ENCODE measurements at regions not wholly inside any gene's neighbourhood (a gene's known extent, or its start where the extent isn't known, plus 50 kb on each side); places are given as distances from the start of the nearest gene placed in this dataset.

DNA sequence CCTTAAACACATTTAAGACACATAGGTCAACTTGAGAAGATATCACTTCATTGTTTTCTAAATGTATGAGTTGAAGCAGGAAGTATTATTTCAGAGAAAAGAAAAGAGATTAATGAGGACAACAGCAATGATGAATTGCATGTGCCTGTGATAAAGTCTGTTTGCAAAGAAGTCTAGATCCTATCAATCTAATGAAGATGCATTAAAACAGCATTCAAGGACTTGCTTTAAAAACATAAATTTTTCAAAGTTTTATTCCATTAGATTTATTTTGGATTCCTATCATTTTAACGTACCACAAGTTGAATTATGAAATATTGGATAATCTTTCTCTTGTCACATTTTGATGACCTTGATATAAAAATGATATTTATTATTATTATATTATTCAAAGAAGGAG, 642.5 kb upstream of the CCDC54 start:
- POLR2A ChIA-PET, result no interaction called here
- CTCF ChIA-PET, result no interaction called here

DNA sequence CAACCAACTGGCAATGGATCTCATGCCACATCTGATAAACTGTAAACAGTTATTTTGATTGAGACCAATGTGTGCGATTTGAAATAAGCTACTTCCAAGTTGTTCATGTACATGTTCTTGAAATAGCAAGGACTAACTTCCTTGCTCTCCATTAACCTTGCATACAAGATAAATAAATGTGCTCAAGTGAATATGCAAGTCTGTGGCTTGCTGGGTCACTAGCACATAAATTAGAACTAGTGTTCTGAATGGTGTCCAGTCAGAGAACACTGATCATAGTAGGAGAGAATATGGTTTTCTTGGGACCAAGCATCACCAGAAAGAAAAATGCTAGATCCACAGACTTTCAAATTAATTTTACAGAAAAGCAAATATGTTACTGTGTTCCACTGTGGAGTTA, 640.0 kb upstream of the CCDC54 start:
- POLR2A ChIA-PET, result no interaction called here
- Histone ChIP-seq H3K9me3 (ENCODE audit: control insufficient read depth, insufficient read depth, low read length) (no peaks in the 10 kb centered on the region), H3K4me3 (ENCODE audit: low read depth, low read length) (no peak overlapping the region), H3K27ac (ENCODE audit: low read depth, low read length) (no peak overlapping the region), H3K27me3 (ENCODE audit: control insufficient read depth, insufficient read depth, low read length) (no peaks in the 10 kb centered on the region)
- no peak for DNase-seq (ENCODE audit: low read depth, low spot score)
- TF ChIP-seq CTCF (IDR thresholded peaks at IDR 0.05; ENCODE audit: low read depth, low read length), result no peak
- CTCF ChIA-PET, result no interaction called here

More for the DNA sequence above, 642.5 kb upstream of the CCDC54 start:
- H3K4me3 ChIP-seq (ENCODE audit: low read depth, low read length), result no peak overlapping the region
- no peak for TF ChIP-seq CTCF (IDR thresholded peaks at IDR 0.05; ENCODE audit: low read depth, low read length)
- DNase-seq (ENCODE audit: low read depth, low spot score), result no peak
- no peaks in the 10 kb centered on the region for H3K9me3 ChIP-seq (ENCODE audit: control insufficient read depth, insufficient read depth, low read length)
- H3K27ac ChIP-seq (ENCODE audit: low read depth, low read length), result no peak overlapping the region
- H3K27me3 ChIP-seq (ENCODE audit: control insufficient read depth, insufficient read depth, low read length), result no peaks in the 10 kb centered on the region

DNA sequence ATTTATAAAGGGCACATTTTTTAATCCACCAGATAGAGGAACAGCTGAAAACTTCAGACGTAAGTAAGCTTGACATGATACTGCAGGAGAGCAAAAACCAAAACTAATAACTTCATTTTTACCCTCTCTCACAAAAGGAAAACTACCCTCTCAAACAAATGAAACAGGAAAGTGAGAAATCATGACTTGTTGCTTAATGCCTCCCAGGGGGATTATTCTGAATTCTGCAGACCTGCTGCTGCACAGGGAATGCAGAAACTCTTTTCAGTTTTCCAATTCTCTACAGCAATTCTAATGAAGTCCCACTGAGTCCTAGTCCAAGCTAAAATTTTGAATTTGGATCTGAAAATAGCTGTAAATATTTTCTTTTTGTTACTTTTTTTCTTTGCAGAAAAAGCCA, 637.1 kb upstream of the CCDC54 start:
- no peak overlapping the region for H3K4me3 ChIP-seq (ENCODE audit: low read depth, low read length)
- DNase-seq (ENCODE audit: low read depth, low spot score), result no peak
- H3K27me3 ChIP-seq (ENCODE audit: control insufficient read depth, insufficient read depth, low read length), result no peaks in the 10 kb centered on the region
- ChIA-PET POLR2A (no interaction called here), CTCF (no interaction called here)
- no peak for TF ChIP-seq CTCF (IDR thresholded peaks at IDR 0.05; ENCODE audit: low read depth, low read length)
- H3K9me3 ChIP-seq (ENCODE audit: control insufficient read depth, insufficient read depth, low read length), result no peaks in the 10 kb centered on the region
- H3K27ac ChIP-seq (ENCODE audit: low read depth, low read length), result no peak overlapping the region

- no peak overlapping the region for H3K27ac ChIP-seq (ENCODE audit: low read depth, low read length)
- H3K27me3 ChIP-seq (ENCODE audit: control insufficient read depth, insufficient read depth, low read length), result no peaks in the 10 kb centered on the region
- peak; percentile 3 for DNase-seq (ENCODE audit: low read depth, low spot score)
- H3K9me3 ChIP-seq (ENCODE audit: control insufficient read depth, insufficient read depth, low read length), result no peaks in the 10 kb centered on the region
- no peak overlapping the region for H3K4me3 ChIP-seq (ENCODE audit: low read depth, low read length)
- no peak for TF ChIP-seq CTCF (IDR thresholded peaks at IDR 0.05; ENCODE audit: low read depth, low read length)
- ChIA-PET CTCF (no interaction called here), POLR2A (no interaction called here)
Measured at GRCh38 chr3:106745344-106746168, 631.7 kb upstream of the CCDC54 start.

DNA sequence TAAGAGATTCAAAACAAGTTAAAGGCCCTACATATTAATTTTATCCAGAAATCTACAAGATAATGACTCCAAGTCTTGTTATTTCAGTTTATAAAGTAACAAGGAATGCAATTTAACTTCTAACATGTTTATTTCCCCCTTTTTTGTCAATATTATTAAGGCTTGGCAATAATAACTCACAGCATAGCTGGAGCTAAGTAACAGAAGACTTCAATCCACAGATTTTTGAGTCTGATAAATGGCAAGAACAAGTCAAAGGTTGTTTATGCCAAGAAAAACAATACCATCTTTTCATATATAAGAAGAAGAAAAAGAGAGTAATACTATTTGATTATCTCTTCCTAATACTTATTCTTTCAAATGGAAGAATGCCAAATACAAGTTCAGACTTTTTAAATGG, 631.0 kb upstream of the CCDC54 start:
- H3K27me3 ChIP-seq (ENCODE audit: control insufficient read depth, insufficient read depth, low read length), result no peaks in the 10 kb centered on the region
- TF ChIP-seq CTCF (IDR thresholded peaks at IDR 0.05; ENCODE audit: low read depth, low read length), result no peak
- H3K9me3 ChIP-seq (ENCODE audit: control insufficient read depth, insufficient read depth, low read length), result no peaks in the 10 kb centered on the region
- no peak overlapping the region for H3K4me3 ChIP-seq (ENCODE audit: low read depth, low read length)
- ChIA-PET POLR2A (no interaction called here), CTCF (no interaction called here)
- H3K27ac ChIP-seq (ENCODE audit: low read depth, low read length), result no peak overlapping the region
- no peak for DNase-seq (ENCODE audit: low read depth, low spot score)
